Liver (tissue), 3 donors: ENCODE measurements at regions not wholly inside any gene's neighbourhood (a gene's known extent, or its start where the extent isn't known, plus 50 kb on each side); places are given as distances from the start of the nearest gene placed in this dataset.

Experiments
- GABPA ChIP-seq, 2 donors: IDR thresholded peaks in 1 of 2; conservative IDR thresholded peaks in 1 of 2; 2 replicates each; pipeline ENCODE4 v1.6.1; 2016; ENCODE audit warnings: antibody characterized with exemption in 2 of 2, mild to moderate bottlenecking in 1 of 2, moderate library complexity in 1 of 2
- TF ChIP-seq, protein P1 (sequence below): fragments of 150-350 bp; IDR thresholded peaks from 2 replicates; pipeline ENCODE4 v1.5.1; 2017; ENCODE audit warnings: improper control_type of control experiment, low read depth, low read length; ENCODE audit not compliant: missing input control
- donor health status: healthy.
- donor health status: healthy.

GRCh38 chr3:150331978-150332568, 76.0 kb upstream of the TSC22D2 start:
- TF ChIP-seq, protein P1, sequence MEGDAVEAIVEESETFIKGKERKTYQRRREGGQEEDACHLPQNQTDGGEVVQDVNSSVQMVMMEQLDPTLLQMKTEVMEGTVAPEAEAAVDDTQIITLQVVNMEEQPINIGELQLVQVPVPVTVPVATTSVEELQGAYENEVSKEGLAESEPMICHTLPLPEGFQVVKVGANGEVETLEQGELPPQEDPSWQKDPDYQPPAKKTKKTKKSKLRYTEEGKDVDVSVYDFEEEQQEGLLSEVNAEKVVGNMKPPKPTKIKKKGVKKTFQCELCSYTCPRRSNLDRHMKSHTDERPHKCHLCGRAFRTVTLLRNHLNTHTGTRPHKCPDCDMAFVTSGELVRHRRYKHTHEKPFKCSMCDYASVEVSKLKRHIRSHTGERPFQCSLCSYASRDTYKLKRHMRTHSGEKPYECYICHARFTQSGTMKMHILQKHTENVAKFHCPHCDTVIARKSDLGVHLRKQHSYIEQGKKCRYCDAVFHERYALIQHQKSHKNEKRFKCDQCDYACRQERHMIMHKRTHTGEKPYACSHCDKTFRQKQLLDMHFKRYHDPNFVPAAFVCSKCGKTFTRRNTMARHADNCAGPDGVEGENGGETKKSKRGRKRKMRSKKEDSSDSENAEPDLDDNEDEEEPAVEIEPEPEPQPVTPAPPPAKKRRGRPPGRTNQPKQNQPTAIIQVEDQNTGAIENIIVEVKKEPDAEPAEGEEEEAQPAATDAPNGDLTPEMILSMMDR = no peak
- no peak for TF ChIP-seq GABPA (IDR thresholded peaks at IDR 0.05 in 1 of 2, conservative IDR thresholded peaks at IDR 0.05 in 1 of 2)
